NCI-H460 (cell line): ENCODE measurements at regions not wholly inside any gene's neighbourhood (a gene's known extent, or its start where the extent isn't known, plus 50 kb on each side); places are given as distances from the start of the nearest gene placed in this dataset.

Source experiments
- DNase-seq: peaks from one replicate; pipeline ENCODE4 v3.0.0-alpha.2; 2016; ENCODE audit warnings: low read depth; ENCODE audit errors: extremely low read depth

DNA sequence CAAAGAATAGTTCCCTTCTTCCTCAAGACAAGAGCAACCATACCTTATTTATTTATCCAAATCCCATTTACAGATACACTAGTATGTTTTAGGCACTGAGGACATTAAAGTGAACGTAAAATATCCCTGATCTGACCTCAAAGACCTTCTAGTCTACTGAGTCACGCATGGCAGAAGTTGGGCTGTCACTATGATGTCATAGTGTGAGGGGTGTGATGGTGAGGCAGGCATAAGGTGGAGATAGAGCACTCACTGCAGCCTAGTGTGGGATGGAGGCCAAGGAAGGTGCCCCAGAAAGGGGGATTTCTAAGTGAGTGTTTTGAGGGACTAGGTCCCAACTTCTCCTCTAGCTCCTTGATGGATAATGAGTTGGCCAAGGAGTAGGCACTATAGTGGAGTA lies 249.5 kb upstream of the SKOR2 start:
- no peak for DNase-seq

DNA sequence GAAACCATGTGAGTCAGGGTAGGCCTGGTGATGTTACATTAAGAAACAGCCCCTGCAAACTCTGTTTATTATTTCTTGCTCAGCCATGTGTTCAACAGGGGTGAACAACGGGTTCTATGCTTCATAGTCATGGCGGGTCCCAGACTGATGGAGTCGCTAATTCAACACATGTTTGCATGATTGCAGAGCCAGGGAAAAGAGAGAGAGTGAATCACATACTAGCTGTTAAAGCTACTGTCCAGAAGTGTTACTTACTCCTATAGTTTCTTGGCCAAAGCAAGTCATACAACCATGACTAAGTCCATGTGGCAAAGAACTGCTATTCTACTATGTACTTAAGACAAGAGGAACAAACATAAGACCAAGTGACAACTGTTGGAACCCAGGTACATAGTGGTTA lies 241.2 kb upstream of the SKOR2 start:
- DNase-seq, result no peak

DNA sequence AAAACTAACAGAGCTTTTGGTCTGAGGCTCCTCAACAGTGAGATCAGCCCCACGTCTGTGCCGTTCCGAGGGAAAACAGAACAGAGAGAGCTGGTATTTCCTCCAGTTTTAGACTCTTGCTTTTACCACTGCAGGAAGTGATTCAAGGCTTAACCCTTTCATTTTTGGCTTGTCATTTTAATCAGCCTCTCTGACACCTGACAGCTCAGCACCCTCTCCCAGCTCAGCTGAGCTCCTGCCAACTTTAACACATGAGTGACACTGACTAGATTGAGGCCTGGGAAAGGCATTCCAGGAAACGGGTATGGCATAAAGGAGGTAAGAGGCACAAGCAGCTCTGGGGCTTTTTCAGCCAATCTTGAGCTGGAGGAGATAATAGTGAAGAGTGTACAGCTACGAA lies 239.4 kb upstream of the SKOR2 start:
- DNase-seq, result no peak

DNA sequence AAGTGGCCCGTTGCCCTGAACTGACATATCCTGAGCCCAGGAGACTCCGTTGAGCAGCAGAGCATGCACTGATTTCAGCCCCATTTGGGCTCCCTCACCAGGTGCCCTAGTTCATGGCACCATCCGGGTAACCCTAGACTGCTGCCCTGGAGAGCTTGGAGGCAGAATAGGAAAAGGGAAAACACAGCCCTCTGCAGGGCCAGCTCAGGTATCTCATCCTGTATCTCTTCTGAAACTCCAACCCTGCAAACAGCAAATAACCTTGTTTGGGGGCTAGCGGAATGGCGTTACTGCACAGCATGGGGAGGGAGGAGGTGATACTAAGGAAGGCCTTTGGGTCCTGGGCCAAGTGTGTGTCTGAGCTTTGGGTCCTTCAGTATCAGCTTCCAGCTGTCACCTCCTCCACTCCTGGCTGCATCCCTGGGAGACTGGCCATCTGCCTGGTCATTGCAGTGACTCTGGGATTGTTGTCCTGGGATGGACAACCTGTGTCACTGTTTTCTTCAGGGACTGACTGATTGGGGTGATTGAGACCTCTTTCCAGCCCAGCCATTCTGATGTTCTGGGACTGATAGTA lies 233.8 kb upstream of the SKOR2 start:
- no peak for DNase-seq

DNA sequence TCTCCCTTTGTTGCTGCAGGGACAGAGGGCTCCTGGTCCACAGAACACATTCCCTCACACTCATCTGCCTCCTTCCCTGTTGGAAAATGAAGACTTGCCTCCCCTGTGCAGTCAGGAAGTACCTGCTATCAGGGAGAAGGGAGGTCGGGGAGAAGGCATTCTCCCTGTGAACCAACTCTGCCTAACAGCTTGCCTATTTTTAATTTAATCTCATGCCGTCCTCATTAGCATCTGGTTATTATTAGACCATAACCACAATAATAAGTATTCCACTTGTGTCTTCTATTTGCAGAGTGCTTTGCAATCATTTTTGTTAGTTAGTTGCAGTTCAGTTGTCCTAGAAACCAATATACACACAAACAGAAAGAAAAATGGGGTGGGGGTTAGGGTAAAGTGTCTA lies 232.6 kb upstream of the SKOR2 start:
- no peak for DNase-seq

DNA sequence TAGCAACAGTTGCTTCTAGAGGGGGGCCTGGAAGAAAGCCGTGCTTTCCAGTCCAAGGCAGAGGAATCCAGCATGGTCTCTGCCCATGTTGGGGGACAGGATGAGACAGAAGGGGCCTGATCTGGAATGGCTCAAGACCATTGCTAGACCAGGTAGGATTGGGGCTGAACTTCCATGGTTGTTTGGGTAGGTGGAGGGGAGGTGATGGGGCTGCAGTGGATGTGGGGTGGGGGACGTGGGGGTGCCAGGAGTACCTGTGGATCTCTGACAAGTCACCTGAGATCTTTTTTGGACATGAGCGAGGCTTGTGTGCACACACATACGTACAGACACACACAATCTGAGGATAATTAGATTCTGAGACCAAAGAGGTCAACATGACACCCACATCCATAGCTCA lies 228.7 kb upstream of the SKOR2 start:
- DNase-seq, result no peak

DNA sequence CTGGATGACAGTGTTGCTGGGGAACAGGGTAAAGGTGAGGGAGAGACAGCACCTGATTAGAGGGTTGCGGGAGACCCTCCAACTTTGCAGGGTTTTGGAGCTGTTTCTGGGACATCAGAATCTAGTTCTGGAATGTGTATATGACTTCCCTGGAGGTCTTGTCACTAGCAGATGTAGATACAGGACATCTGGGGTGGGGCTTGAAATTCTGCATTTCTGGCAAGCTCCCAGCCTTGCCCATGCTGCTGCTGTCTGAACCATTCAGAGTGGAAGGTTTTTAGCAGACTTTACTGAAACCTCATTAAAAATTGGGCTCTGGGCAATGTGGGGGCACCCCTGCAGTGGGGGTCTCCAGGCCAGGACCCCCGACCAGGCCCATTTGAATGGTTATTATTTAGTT lies 220.3 kb upstream of the SKOR2 start:
- DNase-seq, result no peak

DNA sequence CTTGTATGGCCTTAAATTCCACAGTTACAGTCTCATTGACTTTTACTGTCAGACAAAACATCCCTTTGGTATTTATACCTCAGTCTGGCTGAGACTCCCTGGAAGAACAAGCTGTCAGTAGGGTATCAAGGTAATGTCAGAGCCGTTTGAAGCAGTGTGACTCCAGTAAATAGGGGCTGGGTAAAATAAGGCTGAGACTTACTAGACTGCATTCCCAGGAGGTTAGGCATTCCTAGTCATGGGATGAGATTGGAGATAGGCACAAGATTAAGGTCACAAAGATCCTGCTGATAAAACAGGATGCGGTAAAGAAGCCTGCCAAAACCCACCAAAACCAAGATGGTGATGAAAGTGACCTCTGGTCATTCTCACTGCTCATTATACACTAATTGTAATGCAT lies 219.5 kb upstream of the SKOR2 start:
- DNase-seq, result no peak

DNA sequence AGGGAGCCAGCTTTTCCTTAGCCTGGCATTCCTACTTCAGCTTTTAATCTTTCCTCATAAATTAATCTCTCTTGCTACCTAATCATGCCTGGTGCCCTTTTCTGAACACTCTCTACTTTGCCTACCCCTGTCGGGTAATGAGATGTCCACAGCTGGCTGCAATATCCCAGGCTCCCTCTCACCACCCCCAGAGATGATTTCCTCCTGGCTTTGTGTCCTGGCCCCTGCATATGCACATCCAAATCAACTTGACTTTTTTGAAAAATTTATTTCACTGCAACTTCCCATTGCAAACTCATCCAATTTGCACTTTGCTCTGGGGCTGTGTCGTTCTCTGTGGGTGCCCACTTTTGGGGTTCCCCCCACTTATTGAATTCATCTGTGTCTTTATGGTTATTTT lies 218.1 kb upstream of the SKOR2 start:
- DNase-seq, result no peak

DNA sequence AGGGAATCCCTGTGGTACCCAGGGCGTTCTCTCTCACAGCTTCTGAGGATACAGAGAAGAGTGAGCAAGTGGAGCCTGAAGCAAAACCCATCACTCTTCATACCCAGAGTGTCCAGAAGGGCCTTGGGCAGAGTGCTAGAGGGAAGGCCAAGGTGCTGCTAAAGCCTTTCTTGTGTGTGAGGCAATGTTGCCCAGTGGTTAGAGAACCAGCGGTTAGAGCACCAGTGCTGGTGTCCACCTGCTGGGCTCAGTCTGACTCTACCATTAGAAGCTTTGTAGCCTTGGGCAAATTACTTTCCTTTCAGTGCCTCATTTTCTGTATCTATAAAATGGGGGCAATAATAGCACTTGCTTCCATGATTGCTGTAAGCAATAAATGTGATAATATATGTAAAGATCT lies 210.5 kb upstream of the SKOR2 start:
- no peak for DNase-seq

DNA sequence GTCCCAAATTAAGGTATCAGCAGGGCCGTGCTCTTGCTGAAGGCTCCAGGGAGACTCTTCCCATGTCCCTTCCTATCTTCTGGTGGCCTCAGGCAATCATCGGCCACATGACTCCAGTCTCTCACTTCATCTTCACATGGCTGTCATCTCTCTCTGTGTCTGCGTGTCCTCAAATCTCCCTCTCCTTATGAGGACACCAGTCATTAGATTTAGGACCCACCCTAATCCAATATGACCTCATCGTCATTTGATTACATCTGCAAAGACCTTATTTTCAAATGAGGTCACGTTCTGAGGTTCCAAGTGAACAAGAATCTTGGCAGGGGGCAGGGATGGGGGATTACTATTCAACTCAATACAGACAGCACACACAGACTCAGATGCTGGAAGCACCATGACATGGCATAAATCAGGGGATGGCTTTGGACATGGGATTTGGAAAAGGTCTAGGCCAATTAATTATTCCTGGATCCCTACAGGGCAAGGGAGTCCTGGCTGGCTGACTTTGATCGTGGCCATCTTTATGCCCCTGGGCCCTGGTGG lies 210.0 kb upstream of the SKOR2 start:
- DNase-seq, result no peak

DNA sequence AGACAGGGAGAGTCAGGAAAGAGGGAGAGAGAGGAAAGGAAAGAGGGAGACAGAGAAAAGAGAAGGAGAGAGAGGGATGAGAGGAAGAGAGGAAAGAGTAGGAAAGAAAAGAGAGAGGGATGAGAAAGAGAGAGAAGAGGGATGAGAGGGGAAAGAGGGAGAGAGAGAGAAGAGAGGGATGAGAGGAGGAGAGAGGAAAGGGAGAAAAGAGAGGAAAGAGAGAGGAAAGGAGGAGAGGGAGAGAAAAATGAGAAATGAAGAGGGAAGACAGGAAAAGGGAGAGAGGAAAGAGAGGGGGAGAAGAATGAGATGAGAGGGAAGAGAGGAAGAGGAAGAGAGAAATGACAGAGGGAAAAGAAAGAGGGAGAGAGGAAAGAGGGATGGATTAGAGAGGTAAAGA lies 207.0 kb upstream of the SKOR2 start:
- DNase-seq, result no peak

DNA sequence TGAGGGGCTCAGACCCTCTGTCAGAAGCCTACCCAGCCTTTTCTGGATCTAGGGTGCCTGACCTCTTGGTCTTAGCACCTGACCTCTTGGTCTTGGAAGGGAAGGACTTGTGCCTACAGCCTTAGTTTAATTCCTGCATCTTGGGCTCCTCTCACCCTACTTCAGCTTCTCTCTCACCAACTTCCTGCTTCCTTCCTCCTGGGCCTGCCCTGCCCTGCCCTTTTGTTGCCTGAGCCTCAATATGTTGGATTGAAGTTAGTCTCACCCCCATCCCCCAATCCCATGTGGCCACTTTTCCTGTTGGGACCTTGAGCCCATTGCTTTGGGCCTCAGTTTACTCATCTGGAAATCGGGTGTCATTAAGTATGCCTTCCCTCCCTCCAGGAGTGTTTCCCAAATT lies 206.2 kb upstream of the SKOR2 start:
- DNase-seq, result no peak

DNA sequence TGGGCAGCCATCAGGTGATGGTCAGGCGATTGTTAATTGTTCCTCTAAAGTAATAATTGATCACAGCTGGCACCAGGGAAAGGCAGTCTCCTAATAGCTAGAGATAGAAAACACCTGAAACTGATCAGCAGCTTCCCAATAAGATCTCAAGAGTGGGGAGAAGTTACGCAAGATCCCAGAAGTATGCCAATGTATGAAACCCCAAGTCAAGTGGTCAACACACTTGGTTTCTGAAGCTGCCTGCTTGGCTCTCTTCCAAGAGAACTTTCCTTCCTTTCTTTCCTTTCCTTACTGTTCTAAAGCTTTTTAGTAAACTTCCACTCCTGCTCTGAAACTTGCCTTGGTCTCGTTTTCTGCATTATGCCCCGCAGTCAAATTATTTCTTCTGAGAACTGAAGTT lies 201.6 kb upstream of the SKOR2 start:
- no peak for DNase-seq

DNA sequence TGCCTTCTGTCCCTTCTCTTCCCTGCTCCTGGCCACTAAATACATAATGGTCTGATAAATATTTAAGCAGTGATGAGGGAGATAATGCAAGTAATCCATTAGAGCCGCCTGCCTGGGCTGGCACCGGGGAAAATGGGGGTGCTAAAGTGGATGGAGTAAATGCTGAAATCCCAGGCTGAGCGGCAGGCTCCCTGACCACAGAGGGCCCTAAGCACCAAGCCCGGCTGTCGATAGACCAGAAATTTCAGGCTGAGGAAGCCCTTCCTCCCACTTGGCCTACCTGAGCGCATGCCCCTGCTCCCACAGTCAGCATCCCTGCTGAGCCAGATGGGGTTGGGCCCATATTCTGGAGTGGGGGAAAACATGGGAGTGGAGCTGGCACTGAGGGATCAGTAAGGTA lies 197.5 kb upstream of the SKOR2 start:
- no peak for DNase-seq

DNA sequence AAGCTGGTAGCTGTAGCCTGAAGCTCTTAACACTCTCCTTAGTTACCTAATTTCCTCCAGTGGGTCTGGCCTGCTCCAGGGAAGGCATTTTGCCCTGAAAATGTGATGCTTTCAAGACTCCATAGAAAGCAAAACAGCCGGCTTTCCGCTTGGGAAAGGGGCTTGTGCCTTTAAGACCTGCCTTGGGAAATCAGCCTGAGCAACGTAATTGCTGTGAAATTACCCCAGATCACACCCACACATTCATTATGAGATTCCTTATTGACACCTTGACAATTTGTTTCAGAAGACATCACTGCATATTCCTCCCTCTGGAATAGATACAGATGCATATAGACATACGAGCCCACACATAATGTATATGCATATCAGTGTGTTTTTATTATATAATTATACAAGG lies 190.5 kb upstream of the SKOR2 start:
- no peak for DNase-seq

DNA sequence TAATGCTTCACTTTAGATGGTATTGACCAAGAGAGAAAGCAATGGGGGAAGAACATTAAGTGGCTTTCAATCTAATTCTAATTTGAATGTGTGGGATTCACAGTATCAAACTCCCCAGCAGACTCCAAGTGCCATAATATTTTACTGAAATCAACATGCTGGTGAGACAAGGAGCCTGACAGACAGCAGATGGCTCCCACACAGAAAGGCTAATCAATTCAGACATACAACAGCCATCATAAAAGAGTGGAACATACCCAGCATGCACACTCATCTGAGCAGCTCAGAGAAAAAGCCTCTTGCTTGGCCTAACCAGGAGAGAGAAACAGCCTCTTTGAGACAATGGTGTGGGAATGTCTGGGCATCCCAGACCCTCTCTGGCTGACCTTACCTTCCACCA lies 186.5 kb upstream of the SKOR2 start:
- no peak for DNase-seq

DNA sequence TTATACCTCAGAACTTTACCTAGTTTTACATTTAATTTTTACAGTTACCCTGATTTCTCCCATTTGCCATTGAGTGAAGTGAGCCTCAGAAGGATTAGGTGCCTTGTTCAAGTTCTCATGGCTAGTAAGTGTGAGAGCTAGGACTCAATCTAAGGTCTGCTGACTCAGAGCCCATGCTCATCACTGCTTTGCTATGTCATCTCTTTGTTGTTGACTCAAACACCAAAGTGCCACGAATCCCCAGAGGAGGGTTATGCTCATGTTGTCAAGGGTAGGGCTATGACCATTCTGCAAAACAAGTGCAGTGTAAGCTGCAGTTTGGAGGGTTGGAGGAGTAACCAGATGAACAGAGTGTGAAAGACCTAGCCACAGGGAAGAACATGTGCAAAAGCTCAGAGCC lies 185.4 kb upstream of the SKOR2 start:
- DNase-seq, result peak; percentile 11

DNA sequence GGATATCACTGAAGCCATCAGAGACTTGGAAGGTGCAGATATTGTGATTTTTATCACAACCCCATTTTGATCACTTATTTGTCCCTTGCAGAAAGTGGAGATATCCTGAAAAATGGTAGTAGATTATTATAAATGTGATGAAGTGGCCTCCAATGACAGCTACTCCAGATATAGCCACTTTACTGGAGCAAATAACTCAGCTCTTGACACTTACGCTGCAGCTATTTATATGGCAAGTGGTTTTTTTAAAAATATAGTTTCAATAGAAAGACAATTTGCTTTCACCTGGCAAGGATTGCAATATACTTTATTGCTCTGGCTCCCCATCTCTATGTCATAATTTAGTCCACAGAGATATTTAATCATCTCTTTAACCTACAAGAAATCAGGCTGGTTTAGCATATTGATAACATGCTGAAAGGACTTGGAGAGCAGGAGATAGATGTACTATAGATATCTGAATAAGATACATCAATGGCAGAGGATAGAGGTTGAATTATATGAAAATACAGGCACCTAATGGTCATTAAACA lies 182.8 kb upstream of the SKOR2 start:
- no peak for DNase-seq

DNA sequence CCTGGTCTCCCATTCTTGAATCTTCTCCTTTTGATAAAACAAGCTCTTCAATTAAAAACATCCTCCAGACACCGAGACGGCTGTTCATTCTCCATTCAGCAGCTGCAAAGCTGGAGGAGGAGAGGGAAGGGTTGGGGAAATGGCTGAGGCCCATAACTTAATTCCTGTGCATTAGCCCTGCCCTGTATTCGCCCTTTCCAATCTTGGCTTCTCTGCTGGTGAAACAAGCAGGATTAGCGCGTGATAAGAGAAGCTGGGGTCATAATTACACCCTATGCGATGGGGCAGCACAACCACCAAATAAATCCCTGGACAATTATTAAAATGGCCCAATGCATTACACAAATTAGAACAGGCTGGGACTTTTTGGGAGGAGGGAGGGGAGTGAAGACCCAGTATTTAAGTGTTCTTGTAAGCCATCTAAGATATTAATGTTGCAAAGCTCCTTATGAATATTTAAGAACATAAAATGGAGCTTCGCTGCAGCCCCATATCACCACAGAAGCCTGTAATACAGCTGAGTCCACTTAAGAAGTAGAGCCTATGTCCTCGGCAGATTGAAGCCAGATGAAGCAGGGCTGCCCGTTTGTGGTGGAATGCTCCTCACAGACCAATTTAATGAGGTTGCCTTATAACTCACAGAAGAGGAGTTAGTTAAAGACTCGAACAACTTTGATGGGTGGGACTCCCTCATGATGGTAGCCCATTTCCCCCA lies 176.6 kb upstream of the SKOR2 start:
- DNase-seq, result no peak

DNA sequence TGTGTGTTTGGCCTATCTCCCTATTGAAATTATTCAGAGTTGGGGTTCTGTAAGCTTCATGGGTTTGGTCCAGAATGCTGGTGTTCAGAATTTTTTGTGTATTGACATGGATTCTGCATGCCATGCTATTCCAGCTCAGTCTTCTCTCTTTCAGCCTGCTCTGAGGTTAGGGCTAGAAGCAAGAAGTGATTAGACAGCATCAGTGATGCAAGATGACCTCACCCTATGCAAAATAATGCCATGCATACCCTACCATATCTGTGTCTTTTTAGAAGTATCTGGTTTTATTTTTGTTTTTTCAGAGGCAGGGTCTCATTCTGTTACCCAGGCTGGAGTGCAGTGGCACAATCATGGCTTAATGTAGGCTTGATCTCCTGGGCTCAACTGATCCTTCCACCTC lies 175.6 kb upstream of the SKOR2 start:
- DNase-seq, result no peak

DNA sequence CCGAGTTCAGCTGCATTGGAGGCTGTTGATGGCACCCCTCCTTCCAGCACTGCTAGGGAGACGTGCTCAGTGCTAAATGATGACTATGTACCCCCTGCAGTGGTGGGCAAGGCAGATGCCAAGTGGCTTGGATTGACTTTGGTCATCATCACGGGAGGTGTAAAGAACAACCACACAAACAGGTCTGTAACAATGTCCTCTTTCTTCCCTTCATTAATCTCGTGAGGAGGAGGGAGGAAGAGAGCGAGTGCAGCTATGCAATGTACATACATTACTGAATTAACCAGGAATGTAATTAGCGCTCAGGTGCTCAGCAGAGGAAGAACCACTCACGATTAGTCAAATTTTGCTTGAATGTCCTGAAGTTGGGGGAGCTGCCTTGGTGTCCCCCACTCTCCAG lies 173.9 kb upstream of the SKOR2 start:
- DNase-seq, result no peak

DNA sequence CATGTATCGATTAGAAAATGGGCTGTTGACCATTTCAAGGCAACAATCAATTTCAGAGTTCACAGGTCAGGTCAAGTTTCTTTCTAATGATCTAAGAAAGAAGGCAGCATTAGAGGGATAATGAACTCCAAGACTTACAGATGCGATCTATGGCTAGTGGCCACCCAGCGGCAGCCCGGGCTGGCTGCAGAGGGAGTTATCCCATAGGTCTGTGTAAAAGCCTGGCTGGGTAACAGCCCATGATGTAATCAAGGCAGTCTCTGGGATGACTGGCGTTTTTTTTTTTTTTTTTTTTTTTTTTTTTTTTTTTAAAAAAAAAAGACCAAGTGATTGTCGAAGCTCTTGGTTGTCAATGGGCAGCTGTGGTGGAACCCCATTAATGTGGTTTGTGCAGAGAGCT lies 171.1 kb upstream of the SKOR2 start:
- DNase-seq, result no peak
